Gastrocnemius medialis (tissue), 4 donors: ENCODE measurements at regions not wholly inside any gene's neighbourhood (a gene's known extent, or its start where the extent isn't known, plus 50 kb on each side); places are given as distances from the start of the nearest gene placed in this dataset.

ENCODE experiments used
- ATAC-seq, 2 donors: fragments of 150-250 bp; one replicate each; pipeline ENCODE4 v1.9.1; 2016
- DNase-seq, 2 donors: peaks; one replicate each; pipeline ENCODE4 v3.0.0-alpha.2; 2019
- H3K27ac ChIP-seq, 4 donors: fragments of 200-600 bp; sonication (generic); 1 replicate in 1 of 4; 2 replicates in 3 of 4; pipeline ENCODE4 v1.5.1; 2016 to 2018; ENCODE audit warnings: mild to moderate bottlenecking in 2 of 4, moderate library complexity in 1 of 4
- H3K27me3 ChIP-seq, 3 donors: fragments of 200-600 bp; sonication (generic) in 2 of 3; 1 replicate in 1 of 3; 2 replicates in 2 of 3; pipeline versions ENCODE4 v1.5.1 to v1.6.0; 2016 to 2019; ENCODE audit warnings: mild to moderate bottlenecking in 1 of 3, moderate library complexity in 1 of 3
- H3K36me3 ChIP-seq, 2 donors: fragments of 200-600 bp; sonication (generic) in 1 of 2; one replicate each; pipeline ENCODE4 v1.5.1; 2017 to 2018
- H3K4me1 ChIP-seq, 2 donors: fragments of 200-600 bp; sonication (generic) in 1 of 2; one replicate each; pipeline ENCODE4 v1.5.1; 2016 to 2017; ENCODE audit warnings: mild to moderate bottlenecking in 2 of 2
- H3K4me3 ChIP-seq, 4 donors: fragments of 200-600 bp; sonication (generic) in 3 of 4; 1 replicate in 1 of 4; 2 replicates in 3 of 4; pipeline ENCODE4 v1.5.1; 2016 to 2019; ENCODE audit warnings: mild to moderate bottlenecking in 2 of 4
- H3K9me3 ChIP-seq, 3 donors: fragments of 200-600 bp; sonication (generic) in 2 of 3; 1 replicate in 1 of 3; 2 replicates in 2 of 3; pipeline ENCODE4 v1.5.1; 2016 to 2019
- POLR2A ChIP-seq, 2 donors: fragments of 450-650 bp; IDR thresholded peaks; one replicate each; pipeline ENCODE4 v1.6.1; 2017; ENCODE audit warnings: antibody characterized with exemption in 2 of 2, mild to moderate bottlenecking in 2 of 2, moderate library complexity in 2 of 2
- in situ Hi-C, 4 donors: fragments of 200-750 bp; cut with MboI; loops; one replicate each; pipeline versions ENCODE4 v1.15.0 to v1.8.0; 2017; ENCODE audit warnings: low sequenced_read_pairs in 4 of 4
- intact Hi-C: fragments of 100-400 bp; cut with DNase I; formaldehyde crosslinking; loops from one replicate; pipeline ENCODE4 v1.15.1; 2023; ENCODE audit warnings: low total_unique reads
- TF ChIP-seq, protein P1 (sequence below), 5 experiments: fragments of 450-650 bp in 3 of 5; fragments of 200-600 bp in 2 of 5; sonication (generic) in 2 of 5; IDR thresholded peaks in 4 of 5; conservative IDR thresholded peaks in 1 of 5; 1 replicate in 4 of 5; 2 replicates in 1 of 5; pipeline ENCODE4 v1.5.1; 2016 to 2019; ENCODE audit warnings: antibody characterized with exemption in 5 of 5, mild to moderate bottlenecking in 3 of 5, moderate library complexity in 3 of 5

DNA sequence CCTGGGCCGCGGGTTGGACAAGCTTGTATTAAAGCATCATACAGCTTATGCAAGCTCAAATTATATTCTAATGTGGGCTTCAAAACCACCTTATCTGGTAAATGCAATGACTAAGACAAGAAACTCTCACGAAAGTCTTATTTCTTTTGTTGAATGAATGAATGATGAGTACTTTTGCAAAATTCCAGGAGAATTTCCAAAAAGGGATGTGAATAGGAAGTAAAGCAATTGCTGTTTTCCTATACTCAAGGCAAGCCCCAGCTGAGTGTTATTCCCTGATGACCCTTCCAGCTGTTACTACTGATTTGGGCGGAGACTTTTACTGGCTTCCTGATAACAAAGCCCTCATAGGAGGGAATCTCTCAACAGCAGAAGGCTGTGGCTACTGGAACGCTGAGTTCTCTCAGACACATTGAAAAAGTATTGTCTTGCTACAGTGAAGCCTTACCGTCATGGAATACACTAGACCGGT lies 162.8 kb downstream of the SREK1 start:
- Histone ChIP-seq H3K27ac (peak overlapping the region in 1 of 4 donors; percentile 29), H3K4me1 (peaks cover 0 to 14% of the 10 kb centered on the region in 2 donors), H3K4me3 (no peak overlapping the region), H3K9me3 (no peaks in the 10 kb centered on the region), H3K27me3 (no peaks in the 10 kb centered on the region), H3K36me3 (no peaks in the 10 kb centered on the region)
- in situ Hi-C loops (loop anchor here (5.0 to 25.0 kb wide), 5 partner anchors 448 to 905 kb away; partner anchors contain the start of gene CD180 (in 1 of the 4)), intact Hi-C loops (loop anchor here (1.0 to 2.0 kb wide), 2 partner anchors 450 to 902 kb away; no protein-coding TSS in a partner anchor)
- ATAC-seq (peak; percentile 27 to 60), DNase-seq (no peak)
- TF ChIP-seq, protein P1, sequence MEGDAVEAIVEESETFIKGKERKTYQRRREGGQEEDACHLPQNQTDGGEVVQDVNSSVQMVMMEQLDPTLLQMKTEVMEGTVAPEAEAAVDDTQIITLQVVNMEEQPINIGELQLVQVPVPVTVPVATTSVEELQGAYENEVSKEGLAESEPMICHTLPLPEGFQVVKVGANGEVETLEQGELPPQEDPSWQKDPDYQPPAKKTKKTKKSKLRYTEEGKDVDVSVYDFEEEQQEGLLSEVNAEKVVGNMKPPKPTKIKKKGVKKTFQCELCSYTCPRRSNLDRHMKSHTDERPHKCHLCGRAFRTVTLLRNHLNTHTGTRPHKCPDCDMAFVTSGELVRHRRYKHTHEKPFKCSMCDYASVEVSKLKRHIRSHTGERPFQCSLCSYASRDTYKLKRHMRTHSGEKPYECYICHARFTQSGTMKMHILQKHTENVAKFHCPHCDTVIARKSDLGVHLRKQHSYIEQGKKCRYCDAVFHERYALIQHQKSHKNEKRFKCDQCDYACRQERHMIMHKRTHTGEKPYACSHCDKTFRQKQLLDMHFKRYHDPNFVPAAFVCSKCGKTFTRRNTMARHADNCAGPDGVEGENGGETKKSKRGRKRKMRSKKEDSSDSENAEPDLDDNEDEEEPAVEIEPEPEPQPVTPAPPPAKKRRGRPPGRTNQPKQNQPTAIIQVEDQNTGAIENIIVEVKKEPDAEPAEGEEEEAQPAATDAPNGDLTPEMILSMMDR (IDR thresholded peaks at IDR 0.05 in 4 of 5, conservative IDR thresholded peaks at IDR 0.05 in 1 of 5): no peak
- TF ChIP-seq POLR2A (IDR thresholded peaks at IDR 0.05): no peak

DNA sequence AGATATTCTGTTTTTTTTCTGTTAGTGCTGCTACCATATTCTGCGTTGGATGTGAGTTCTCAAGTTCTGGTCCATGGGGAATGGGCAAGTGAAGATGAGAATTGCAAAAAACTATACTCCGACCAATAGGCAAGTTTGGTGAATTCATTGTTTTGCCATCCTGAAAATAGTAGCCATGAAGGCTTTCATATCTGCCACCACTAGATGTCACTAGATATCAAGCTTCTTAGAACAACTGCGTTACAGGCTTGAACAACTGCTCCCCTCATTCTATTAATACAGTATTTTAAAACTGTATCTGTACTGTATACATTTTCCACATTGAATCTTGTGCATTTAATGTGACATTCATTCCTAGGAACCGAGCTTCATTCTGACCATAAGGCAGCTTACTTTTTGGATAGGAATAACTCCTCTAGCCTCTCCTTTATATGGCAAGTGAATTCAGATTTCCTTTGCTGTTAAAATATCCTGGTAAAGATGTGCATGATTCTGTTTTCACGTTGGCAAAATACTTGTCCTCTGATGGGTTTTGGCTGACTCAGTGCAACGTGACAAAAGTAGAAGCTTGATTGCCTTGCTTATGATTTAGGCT lies 163.6 kb downstream of the SREK1 start:
- Histone ChIP-seq H3K9me3 (no peaks in the 10 kb centered on the region), H3K4me3 (no peak overlapping the region), H3K27ac (peak overlapping the region in 1 of 4 donors; percentile 29)

DNA sequence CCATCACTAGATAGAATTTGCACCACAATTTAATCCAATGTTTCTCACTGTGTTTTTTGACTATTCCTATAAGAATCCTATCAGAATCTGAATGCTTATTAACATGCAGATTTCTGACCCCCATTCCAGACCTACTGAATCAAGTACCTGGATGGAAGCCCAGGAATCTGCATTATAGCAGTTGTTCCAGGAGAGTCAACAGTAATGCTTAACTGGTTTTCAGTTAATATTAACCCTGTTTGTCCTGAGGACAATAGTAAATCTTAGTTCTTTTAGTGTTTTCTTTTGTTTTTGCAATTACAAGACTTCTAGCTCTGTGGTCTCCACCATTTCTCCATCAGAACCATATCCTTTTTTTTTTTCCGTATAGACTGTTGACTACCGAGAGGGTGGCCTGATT lies 168.2 kb downstream of the SREK1 start:
- intact Hi-C loops (no loop called here), in situ Hi-C loops (loop anchor here in 3 of 4 donors (25.0 kb wide), 3 partner anchors 450 to 900 kb away; partner anchors contain the start of gene CD180 (in 1 of the 3))
- peaks cover 0 to 4% of the 10 kb centered on the region in 2 donors for H3K4me1 ChIP-seq
- no peak overlapping the region for H3K4me3 ChIP-seq
- DNase-seq (no peak), ATAC-seq (no peak)
- TF ChIP-seq POLR2A (IDR thresholded peaks at IDR 0.05): no peak
- TF ChIP-seq, protein P1 (IDR thresholded peaks at IDR 0.05 in 4 of 5, conservative IDR thresholded peaks at IDR 0.05 in 1 of 5): no peak
- H3K9me3 ChIP-seq: no peaks in the 10 kb centered on the region
- H3K27me3 ChIP-seq: no peaks in the 10 kb centered on the region
- H3K36me3 ChIP-seq: no peaks in the 10 kb centered on the region
- no peak overlapping the region for H3K27ac ChIP-seq

More for the DNA sequence above, 163.6 kb downstream of the SREK1 start:
- Histone ChIP-seq H3K36me3 (no peaks in the 10 kb centered on the region), H3K4me1 (peaks cover 0 to 14% of the 10 kb centered on the region in 2 donors), H3K27me3 (no peaks in the 10 kb centered on the region)
- in situ Hi-C loops (loop anchor here (5.0 to 25.0 kb wide), 5 partner anchors 447 to 905 kb away; partner anchors contain the start of gene CD180 (in 1 of the 4)), intact Hi-C loops (loop anchor here (1.0 to 2.0 kb wide), 2 partner anchors 450 to 901 kb away; no protein-coding TSS in a partner anchor)
- no peak for DNase-seq
- TF ChIP-seq POLR2A (IDR thresholded peaks at IDR 0.05): no peak
- TF ChIP-seq, protein P1 (IDR thresholded peaks at IDR 0.05 in 4 of 5, conservative IDR thresholded peaks at IDR 0.05 in 1 of 5): peak; percentile 36 to 76 (median 55)
- ATAC-seq: peak; percentile 60 to 63

DNA sequence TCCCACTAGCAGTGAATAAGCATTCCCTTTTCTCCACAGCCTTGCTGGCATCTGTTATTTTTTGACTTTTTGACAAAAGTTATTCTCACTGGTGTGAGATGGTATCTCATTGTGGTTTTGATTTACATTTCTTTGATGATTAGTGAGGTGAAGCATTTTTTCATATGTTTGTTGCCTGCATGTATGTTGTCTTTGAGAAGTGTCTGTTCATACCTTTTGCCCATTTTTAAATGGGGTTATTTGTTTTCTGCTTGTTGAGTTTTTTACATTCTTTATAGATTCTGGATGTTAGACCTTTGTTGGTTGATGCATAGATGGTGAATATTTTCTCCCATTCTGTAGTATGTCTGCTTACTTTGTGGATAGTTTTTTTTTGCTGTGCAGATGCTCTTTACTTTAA lies 171.7 kb downstream of the SREK1 start:
- intact Hi-C loops (no loop called here), in situ Hi-C loops (loop anchor here in 3 of 4 donors (25.0 kb wide), 3 partner anchors 447 to 897 kb away; partner anchors contain the start of gene CD180 (in 1 of the 3))
- DNase-seq (no peak), ATAC-seq (no peak)
- Histone ChIP-seq H3K4me1 (no peaks in the 10 kb centered on the region), H3K27me3 (no peaks in the 10 kb centered on the region), H3K4me3 (no peak overlapping the region), H3K36me3 (no peaks in the 10 kb centered on the region), H3K9me3 (no peaks in the 10 kb centered on the region), H3K27ac (no peak overlapping the region)
- TF ChIP-seq POLR2A (IDR thresholded peaks at IDR 0.05): no peak
- TF ChIP-seq, protein P1 (IDR thresholded peaks at IDR 0.05 in 4 of 5, conservative IDR thresholded peaks at IDR 0.05 in 1 of 5): no peak
